ENCODE measurements at regions not wholly inside any gene's neighbourhood (a gene's known extent, or its start where the extent isn't known, plus 50 kb on each side); places are given as distances from the start of the nearest gene placed in this dataset.
A peak's percentile ranks its signal among the peaks of the same experiment; 100 is the strongest.

DNA sequence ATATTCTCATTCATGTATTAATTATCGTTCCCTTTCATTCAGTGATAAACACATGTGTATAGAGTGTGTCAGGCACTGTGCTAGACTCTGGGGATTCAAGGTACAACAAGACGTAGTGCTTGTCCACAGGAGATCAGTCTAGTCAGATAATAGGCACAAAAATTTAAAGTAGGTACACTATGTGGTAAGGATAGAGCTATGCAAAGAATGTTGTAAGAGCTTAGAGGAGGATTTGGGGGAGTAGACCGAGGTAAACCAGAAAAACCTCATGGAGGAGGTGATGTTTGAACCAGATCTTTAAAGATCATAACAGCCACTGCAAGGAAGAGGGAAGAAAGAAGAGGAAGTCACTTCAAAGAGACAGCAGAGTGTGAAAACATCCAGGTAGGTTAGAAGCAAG, 256.9 kb upstream of the DDX18 start:
- DNase-seq: no peak

DNA sequence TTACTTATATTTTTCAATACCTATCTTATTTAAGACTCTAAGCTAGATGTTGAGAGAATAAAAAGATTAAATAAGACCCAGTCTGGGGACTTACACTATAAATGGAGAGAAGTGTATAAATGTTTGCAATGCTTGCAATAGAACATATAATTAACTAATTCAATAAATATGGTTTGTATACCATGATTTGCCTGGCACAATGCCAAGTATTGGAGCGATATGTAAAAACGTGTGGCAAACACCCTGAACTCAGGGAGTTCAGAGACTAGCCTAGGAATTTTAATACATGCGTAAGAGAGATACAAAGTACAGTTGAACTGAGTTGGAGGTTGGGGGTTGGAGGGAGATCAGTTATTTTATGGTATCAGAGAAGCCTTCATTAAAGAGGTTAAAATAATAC, 251.8 kb upstream of the DDX18 start:
- peak; percentile 33 for DNase-seq

- DNase-seq: no peak
Measured at GRCh38 chr2:117571590-117572349, 242.7 kb upstream of the DDX18 start.

GRCh38 chr2:117587310-117587709, 227.2 kb upstream of the DDX18 start:
- DNase-seq: no peak

- DNase-seq: no peak
Measured at GRCh38 chr2:117603060-117603459, 211.4 kb upstream of the DDX18 start.

DNA sequence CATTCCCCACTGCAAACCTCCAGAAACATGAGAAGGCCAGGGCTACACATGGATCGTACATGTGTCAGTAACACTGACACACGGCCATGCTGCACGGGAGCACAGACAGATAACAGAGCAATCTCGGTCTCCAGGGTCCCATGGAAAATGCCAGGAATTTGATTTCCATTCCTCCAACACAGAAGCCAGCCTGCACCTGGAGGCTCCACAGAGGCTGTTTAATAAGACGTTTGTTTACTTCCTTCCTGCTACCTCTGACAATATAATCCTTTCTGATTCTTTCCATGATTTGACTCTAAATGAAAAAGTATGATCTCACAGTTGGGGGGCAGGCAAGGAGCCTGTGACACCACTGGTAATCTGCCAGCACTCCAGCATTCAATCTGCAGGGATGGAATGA, 210.9 kb upstream of the DDX18 start:
- DNase-seq: no peak

DNA sequence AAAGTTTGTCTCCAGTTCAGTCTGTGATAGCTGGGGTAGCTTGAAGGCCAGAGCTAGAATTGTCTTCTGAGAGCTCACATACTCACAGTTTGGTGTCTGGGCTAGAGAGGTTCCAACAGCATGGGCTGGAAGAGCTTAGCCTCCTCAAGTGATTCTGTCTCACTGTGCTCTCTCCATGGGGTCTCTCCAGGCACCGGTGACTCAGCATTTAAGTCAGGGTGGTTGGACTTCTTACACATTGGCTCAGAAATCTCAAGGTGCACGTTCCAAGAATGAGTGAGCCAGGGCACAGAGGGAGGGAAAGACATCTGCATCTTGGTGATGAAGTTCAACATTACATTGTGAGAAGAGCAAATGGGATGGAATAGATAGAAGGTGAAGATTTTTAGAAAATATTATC, 207.3 kb upstream of the DDX18 start:
- no peak for DNase-seq

GRCh38 chr2:117613101-117613500, 201.4 kb upstream of the DDX18 start:
- no peak for DNase-seq

DNA sequence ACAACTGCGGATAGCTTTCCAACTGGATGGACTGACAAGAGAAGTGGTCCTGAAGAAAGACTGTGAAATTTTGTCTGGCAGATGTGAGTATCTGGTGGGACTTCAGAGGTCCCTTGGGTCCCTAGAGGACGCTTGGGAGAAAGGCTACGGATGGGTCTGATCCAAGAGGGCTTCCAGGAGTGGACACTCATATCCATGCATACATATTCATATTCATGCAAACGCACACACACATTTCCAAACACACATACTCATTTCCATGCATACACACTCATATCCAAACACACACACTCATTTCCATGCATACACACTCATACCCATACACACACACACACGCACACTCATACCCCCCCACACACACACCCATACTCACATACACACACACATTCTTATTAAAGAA, 200.2 kb upstream of the DDX18 start:
- DNase-seq: no peak

DNA sequence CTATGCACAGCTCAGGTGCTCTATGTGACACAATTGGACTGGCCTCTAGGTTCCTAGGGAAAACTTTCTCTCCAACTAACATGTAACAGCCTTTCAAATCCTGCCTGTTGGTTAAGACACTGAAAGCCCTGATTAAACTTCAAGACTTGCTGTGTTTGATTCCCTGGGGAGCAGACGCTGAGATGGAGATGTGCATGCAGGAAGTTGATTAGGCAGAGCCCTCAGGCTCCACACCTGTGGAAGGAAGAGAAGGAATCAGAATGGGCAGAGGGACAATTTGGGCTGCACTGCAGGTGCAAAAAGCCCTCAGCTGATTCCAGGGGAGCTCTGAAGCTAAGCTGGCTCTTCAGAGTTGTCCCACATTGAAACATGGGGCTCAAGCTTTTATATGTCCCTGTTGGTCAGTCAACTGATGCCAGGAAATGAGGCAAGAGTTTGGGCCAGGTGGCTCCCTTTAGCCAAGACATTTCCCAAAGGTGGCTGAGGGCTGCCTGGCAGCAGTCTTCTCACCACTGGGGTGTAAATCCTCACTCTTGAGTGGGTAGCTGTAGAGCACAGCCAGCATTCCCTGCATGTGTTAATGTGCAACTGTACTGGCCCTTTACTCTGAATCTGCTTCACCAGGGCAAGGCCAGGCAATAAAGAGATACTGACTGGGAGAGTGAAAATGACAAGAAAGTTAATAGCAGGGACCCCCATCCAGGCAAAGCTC, 199.5 kb upstream of the DDX18 start:
- DNase-seq: no peak

- no peak for DNase-seq
Measured at GRCh38 chr2:117618607-117619006, 195.9 kb upstream of the DDX18 start.

GRCh38 chr2:117621326-117621725, 193.2 kb upstream of the DDX18 start:
- DNase-seq: peak; percentile 1

DNA sequence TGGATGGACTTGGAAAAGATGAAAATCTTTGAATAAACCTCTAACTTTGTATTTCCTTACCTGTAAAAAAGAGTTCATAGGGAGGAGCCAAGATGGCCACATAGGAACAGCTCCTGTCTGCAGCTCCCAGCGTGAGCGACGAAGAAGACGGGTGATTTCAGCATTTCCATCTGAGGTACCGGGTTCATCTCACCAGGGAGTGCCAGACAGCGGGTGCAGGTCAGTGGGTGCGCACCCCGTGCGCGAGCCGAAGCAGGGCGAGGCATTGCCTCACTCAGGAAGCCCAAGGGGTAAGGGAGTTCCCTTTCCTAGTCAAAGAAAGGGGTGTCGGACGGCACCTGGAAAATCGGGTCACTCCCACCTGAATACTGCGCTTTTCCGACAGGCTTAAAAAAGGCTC, 191.3 kb upstream of the DDX18 start:
- DNase-seq: peak; percentile 38

GRCh38 chr2:117631152-117631945, 183.1 kb upstream of the DDX18 start:
- DNase-seq: no peak

DNA sequence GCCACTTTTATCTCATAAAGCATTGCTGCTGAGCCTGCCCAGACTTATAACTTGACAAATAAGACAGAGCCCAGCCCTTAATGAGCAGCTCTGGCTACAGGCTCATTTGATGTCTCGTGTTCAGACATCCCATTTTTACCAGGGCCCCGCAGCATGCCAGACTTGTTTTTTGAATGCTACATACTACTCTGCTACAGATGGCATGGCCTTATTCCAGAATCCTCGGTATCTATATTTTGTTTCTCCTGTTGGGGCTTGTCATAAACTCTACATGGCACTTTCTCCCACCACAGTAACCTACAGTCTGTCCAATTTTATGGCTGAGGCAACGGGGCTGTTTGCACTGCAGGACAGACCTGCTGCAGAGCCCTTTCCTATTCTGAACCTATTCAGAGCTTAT, 179.0 kb upstream of the DDX18 start:
- DNase-seq: no peak

DNA sequence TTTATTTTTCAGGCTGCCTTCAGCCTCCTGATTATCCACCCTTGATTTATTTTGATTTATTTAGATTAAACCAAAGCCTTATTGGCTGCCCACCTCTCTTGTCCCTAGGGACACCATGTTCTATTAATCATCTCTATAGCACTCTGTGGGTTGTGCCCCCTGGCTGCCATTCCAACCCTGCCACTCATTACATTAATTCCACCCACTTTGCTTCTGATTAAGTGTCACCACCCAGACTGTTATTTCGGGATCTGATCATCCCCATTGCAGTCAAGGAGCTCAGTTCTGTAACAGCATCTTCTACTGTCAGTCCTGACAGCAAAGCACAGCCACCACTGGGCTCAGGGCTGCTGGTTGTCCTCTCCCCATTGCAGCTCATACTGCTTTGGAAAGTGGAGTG, 175.1 kb upstream of the DDX18 start:
- no peak for DNase-seq

DNA sequence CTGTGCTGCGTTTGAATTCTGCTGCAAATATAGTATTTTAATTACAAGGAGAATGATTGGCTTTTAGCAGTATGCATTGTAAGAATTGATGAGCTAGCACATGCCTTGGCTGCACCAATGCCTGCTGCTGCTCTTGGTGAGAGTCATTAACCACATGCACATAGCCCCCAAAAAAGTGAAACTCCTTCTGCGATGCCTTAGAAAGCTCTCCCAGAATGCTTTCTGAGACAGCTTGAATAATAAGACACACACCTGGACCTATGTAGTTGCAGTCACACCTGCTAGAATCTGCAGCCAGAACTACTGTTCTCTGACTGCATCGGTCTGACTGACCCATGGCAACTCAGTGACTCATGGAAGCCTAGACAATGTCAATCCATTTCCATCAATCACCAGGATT, 170.1 kb upstream of the DDX18 start:
- DNase-seq: no peak

- DNase-seq: no peak
Measured at GRCh38 chr2:117645458-117645857, 169.0 kb upstream of the DDX18 start.

DNA sequence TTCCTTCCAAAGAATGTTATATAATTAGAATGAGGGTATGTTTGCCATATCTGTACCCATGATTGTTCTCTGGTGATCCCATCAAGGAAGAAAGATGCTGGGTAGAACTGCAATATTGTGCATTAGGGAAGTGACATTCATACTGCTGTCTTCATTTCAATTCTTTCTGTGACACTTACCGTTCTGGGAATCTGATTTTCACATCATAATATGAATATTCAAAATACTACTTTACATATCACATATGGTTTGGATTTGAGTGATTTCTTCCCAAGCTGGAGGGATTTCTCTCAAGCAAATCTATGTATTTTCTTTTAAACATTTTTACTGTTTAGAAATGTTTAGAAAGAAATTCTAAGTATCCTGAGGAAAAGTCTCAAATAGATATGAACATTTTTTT, 168.4 kb upstream of the DDX18 start:
- DNase-seq: no peak

DNA sequence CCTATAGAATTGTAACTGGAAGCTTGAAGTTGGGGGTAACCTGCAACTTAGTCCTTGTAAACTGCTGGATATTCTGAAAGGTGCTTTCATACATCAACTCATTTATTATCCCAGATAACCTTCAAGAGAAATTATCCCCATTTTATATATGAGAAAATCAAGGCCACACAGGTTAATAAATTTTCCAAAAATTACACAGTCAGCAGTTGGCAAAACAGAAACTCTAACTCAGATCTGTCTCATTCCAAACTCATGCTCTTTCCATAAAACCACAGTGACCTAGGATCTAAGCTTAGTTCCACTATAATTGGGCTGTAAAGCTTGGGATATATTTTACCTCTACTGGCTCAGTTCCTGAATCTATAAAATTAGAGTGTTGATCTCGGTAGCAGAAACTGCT, 167.6 kb upstream of the DDX18 start:
- no peak for DNase-seq

DNA sequence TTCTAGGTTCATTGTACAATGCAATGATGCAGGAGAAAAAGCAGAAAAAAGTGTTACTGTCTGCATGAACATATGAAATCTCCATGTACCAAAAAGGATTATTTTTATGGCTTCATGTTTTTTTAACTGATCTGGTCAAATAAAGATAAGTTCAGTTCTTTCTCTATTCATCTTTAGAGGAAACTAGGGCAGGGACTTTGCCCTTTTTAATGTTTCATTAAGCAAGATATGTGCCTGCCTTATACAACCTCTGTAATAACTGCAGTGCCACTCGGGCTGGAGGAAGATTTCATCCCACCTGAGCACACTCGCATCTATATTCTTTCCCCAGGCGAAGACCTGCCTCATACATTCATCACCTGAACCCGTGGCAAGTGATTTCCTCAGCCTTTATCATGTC, 157.9 kb upstream of the DDX18 start:
- no peak for DNase-seq

DNA sequence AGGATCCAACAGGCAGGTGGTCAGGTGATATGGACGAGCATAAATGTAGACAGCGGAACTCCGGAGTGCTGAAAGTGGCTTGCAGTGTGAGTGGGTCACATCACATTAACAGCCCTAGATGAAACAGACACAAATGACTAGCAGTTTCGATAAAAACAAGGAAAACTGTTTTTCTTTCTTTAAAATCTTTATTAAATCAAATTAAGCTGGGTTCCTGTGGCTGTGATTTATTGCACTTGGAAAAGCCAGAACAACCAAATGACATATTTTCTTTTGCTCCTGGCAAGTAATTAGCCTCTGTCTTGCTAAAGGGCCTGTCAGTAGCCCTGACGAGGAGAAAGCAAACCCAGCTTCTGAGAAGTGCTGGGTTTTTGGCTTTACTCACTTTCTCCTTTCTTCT, 152.9 kb upstream of the DDX18 start:
- DNase-seq: no peak

DNA sequence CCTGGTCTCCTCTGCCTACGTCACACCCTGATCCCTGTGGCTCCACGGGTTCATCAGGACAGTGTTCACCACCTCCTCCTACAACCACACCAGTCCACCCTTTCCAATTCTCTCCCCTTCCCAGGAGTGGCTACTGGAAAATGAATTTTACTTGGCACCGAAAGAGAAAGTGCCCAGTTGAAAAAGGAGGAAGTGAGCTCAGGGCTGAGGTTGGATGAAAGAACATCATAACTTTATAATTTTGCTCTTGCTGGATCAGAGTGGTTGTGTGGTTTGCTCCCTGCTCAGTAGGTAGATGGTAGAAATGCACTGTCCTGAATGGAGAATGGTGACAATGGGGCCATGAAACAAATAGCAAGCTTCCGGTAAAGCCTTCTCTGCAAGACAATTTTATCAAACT, 140.3 kb upstream of the DDX18 start:
- no peak for DNase-seq

DNA sequence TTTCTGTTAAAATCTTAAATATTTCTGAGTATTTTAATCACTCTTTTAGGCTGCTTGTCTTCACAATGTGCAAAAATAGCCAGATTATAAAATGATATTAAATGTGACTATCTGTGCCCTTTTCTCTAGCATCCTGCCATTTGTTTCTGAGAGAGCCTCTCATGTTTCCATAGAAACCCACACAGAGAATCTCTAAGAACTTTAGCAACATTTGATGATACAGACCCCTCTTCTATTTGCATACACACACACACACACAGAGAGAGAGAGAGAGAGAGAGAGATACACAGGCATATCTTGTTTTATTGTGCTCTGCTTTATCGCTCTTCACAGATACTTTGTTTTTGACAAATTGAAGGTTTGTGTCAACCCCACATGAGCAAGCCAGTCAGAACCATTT, 134.5 kb upstream of the DDX18 start:
- no peak for DNase-seq
